HPDE6-E6E7 (cell line): ENCODE measurements at regions not wholly inside any gene's neighbourhood (a gene's known extent, or its start where the extent isn't known, plus 50 kb on each side); places are given as distances from the start of the nearest gene placed in this dataset.

ENCODE experiments used
- DNase-seq: peaks from one replicate; pipeline ENCODE4 v3.0.0; 2011; ENCODE audit warnings: missing footprints; ENCODE audit errors: extremely low spot score

GRCh38 chr3:115520241-115520640 is 103.1 kb upstream of the GAP43 start:
- no peak for DNase-seq

DNA sequence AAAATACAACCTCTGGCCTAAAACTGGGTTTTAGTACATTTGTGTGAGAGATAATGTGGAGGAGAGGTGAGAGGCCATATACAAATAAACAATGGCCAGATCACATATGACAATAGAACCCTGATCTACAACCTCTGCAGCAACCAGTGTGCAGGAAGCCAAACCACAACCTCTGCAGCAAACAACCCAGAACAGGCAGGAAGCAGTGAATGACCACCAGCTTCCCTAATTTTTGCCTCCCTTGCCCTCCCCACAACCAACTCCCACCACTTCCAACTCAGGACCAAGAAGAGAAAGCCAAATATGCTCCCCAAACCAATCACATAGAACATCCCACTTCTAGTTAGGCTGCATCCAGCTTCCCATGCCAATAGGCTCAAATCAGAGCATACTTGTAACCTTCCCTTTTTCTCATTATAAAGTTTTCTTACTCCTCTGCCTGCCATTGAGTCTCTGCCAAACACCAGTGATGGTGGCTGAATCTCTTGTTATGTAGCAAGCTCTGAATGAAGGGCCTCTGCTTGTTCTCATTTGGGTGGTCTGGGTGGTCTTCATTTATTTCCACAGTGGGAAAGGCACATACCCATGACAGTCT is 102.6 kb upstream of the GAP43 start:
- no peak for DNase-seq

DNA sequence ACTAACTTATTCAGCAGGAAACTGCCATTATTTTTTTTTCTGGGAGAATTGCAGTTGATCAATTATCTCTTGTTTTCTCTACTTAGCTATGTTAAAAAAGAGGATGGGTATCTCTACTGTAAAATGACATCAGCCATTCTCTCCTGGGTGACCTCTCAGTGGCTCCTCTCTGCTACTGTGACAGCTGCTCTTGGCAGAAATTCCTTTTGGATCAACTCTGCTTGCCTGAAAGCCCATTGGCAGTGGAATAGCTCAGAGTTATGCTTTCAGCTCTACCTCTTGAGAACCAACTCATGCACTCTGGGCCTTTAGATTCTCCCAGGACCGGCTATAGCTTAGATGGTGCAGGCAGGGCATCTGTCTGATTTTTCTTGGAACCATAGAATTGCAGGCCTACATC is 99.9 kb upstream of the GAP43 start:
- no peak for DNase-seq

DNA sequence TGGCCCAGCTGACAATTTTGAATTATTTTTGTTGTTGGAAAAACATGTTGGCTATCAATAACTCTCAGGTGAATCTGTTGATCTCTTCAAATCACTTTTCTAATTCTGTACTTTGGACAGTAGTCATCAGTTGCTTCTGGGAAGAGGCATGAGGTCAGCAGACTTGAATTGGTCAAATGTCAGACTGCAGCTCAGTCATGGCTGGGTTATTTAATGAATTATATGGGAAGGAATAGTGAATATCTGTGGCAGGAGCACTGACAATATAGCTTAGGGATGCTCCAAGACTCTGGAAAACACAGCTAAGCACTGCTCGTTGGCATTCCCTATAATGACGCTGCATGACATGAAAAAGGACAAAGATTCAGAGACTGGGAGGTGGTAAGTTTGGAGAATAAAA is 98.8 kb upstream of the GAP43 start:
- no peak for DNase-seq

DNA sequence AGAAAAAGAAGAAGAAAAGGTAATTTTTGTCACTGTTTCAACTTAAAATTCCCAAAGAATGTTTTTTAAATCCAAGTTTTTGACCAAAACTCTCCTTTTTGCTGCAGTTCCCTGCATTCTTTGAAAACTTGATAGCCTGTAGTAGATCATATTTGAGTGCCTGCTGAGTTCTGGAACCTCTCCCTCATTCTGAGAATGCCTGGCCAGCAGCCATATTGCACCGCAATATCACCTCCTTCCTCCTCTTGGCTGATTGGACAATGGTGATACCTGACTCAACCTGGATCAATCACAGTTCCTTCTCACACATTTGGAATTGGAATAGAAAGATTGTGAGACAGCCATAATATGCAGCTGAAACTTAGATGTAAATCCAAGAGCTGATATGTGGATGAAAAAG is 97.6 kb upstream of the GAP43 start:
- DNase-seq: no peak

DNA sequence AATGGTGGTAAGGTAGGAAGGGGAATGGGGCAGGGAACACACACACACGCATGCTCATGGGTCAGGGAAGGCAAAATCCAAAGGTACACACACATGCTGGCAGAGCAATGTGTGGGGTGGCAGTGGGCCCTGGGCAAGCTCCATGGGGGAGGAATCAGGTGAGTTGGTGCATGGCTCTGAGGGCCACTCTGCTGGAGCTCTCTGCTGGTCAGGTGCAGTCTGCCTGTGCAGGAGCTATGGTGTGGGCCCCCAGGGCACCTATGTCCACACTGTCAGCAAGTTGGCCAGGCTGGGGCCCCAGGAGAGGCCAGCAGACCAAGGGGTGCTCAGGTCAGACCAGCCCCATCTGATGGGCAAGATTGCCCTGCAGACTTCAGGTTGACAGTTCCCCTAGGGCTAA is 90.1 kb upstream of the GAP43 start:
- DNase-seq: no peak

GRCh38 chr3:115536171-115536570 is 87.1 kb upstream of the GAP43 start:
- no peak for DNase-seq

DNA sequence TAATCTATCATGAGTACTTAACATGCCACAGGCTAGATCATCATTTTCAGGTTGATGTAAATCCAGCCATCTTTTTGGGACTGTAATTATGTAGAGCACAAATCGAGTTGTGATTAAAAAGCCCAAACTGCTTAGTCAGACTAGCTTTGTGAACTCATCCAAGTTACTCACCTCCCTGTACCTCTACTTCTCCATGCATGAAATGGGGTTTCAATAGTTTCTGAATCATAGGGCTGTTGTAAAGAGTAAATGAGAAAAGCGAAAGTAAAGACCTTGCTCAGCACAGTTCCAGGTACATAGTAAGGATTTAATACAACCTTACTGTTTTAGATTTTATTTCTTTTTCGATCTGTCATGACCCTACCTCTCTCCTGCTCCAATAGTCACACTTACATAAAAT is 85.6 kb upstream of the GAP43 start:
- DNase-seq: no peak

DNA sequence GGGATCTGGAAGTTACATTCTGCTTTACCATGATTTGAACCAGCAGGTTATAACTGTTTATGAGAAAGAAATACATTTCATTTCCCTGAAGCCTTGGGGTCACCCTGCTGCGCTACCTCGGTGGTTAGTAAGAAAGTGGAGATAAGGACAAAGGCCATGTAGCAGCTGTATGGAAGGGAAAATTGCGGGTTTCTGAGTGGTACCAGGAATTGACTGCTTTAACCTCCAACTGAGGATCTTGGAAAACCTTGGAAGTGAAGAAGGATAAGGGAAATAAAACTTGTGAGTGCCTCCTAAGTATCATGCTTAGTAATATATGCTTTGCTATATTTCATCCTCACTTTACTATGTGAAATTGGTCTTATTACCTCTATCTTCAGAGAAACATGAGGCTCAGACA is 76.1 kb upstream of the GAP43 start:
- no peak for DNase-seq

DNA sequence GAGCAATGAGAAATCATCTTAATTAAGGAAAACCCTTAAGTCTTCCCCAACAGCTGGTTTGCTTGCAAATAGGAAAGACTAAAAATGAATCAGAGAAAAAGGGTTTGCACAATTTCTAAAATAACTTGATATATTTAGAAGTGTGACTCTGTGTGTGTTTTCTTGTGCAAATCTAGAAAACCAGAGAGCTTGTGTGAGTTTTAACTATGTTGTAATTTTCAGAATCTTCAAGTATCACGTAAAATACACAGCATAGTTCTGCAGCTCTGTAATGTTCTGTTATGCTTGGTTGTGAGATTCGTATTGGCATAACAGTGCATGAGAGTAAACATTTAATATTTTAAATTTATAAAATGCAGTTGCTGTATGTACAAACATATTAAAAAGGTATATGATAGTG is 74.7 kb upstream of the GAP43 start:
- DNase-seq: no peak

DNA sequence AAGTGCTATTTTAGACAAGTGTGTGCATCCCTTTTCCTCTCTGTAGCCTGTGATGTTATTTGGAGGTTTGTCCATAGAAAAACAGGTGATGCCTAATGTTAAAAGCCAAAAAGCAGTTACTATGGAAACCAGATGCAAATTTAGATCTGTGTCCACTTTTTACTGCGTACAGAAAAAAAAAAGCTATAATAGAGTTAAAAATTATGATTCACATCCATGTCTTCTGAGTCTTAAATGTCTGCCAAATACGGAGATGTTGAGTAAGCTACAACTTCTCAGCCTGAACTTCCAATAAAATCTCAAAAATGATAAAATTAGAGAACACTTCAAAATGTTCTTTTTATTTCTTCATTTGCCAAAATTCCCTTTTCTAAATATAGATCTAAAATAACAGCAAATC is 74.2 kb upstream of the GAP43 start:
- no peak for DNase-seq

DNA sequence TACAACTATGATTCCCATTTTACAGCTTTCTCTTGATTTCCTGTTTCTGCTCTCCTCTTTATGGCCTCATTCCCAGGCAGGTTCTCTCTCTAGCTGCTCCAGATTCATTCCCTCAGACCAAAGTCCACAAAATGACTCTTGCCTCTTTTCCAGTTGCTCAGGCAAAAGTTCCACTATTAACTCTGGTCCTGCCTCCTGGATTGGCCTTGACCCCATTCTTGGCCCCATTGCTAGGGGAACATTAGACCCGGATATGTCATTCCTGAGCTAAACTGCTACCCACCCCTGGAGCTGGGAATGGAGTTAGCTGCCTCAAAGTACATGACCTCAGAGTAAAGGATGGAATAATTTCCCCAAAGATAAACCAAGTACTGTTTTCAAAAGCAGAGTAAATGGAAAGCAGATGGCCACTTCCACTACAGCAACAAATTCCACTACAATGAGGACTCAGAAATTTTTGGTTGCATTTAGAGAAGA is 73.0 kb upstream of the GAP43 start:
- no peak for DNase-seq

- DNase-seq: no peak
Measured at GRCh38 chr3:115551016-115551415, 72.3 kb upstream of the GAP43 start.

DNA sequence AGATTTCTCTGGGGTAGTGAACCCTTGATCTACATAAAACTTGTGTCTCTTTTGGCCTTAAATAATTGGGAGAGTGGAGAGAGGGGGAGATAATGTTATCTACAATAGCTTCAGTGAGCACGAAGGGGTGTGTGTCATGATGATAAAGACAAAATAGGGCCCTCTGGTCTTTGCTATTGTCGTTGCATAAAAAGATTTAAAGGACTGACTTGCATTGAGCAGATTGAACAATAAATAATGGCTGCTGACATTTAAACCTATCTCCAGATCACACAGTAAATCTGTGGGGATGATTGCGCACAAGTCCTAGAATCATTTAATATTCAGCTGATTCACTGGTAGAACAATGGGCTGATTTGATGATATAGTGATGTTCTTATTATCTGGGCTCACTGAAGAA is 71.3 kb upstream of the GAP43 start:
- DNase-seq: no peak

DNA sequence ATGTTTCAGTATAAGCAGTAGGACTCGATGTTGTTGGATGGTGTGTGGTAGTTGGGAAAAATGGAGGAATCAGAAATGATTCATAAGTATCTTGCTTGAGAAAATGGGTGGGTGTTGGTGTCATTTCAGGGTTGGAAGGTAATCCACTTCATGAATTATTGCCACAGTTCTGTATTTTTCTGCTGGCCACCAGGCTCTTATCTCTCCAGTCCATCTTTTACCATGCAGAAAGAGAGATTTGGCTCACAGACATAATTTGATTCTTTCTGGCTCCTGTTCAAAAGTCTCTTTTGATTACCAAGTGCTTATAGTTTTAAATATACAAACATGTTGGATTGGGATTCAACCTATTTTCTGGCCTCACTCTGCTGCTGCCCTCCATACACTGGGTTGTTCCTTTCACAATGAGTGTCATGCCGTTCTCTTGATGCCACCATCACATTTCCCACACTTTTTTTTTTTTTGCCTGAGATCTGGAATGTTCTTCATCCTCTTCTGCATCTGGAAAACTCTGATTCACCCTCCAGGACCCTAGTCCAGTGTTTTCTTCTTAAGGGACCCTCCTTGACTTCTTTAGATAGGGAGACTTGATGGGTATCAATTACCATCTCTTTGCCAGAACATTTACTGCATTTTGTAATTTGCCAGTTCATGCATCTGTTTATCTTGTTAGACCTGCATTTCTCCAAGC is 69.4 kb upstream of the GAP43 start:
- no peak for DNase-seq

GRCh38 chr3:115554487-115554807 is 68.9 kb upstream of the GAP43 start:
- no peak for DNase-seq

GRCh38 chr3:115562636-115563267 is 60.6 kb upstream of the GAP43 start:
- no peak for DNase-seq

- no peak for DNase-seq
Measured at GRCh38 chr3:115563984-115564383, 59.3 kb upstream of the GAP43 start.

DNA sequence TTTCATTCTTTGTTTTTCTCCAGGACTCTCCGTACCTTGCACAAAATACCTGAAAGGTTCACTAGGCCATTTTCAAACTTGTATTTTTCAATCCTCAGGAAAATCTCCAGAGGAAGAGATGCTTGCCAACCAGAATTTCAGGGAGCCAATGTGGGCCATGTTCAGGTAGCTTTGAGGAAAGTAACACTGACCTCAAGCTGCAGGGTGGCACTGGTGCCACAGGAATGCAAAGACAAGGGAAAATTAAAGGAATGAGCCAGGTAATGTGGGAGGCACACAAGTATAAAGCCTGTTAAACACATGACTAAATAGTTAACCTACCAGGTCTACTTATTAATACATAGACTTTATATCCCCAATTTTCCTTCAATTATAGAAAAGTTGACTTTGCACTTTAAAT is 51.9 kb upstream of the GAP43 start:
- DNase-seq: no peak
